Mammary epithelial cell (primary cell): ENCODE measurements at regions not wholly inside any gene's neighbourhood (a gene's known extent, or its start where the extent isn't known, plus 50 kb on each side); places are given as distances from the start of the nearest gene placed in this dataset.

ENCODE experiments used
- CTCF ChIP-seq, 2 donors: IDR thresholded peaks in 1 of 2; conservative IDR thresholded peaks in 1 of 2; 2 replicates each; pipeline ENCODE4 v1.5.1; 2011 to 2012; ENCODE audit warnings: inconsistent platforms in 2 of 2, low read length in 2 of 2, mild to moderate bottlenecking in 2 of 2, control low read depth in 1 of 2, low read depth in 1 of 2; ENCODE audit not compliant: insufficient read depth in 1 of 2; ENCODE audit errors: extremely low read depth in 1 of 2
- EZH2 ChIP-seq: IDR thresholded peaks from 2 replicates; pipeline ENCODE4 v1.6.1; 2012; ENCODE audit warnings: low read length, inconsistent platforms, borderline replicate concordance

GRCh38 chr22:48366056-48366455, 1461.6 kb downstream of the BRD1 start:
- TF ChIP-seq CTCF (conservative IDR thresholded peaks at IDR 0.05 in 1 of 2, IDR thresholded peaks at IDR 0.05 in 1 of 2; ENCODE audit: extremely low read depth in 1 of 2, insufficient read depth in 1 of 2, low read depth in 1 of 2, low read length in 2 of 2) (no peak), EZH2 (no peak)
